ENCODE measurements at regions not wholly inside any gene's neighbourhood (a gene's known extent, or its start where the extent isn't known, plus 50 kb on each side); places are given as distances from the start of the nearest gene placed in this dataset.

- TF ChIP-seq CTCF (conservative IDR thresholded peaks at IDR 0.05; ENCODE audit: low read depth, low read length): no peak
- H3K4me3 ChIP-seq (ENCODE audit: low read length): no peak overlapping the region
- DNase-seq (ENCODE audit: low read depth): no peak
These were observed 119.8 kb downstream of the OAT start for GRCh38 chr10:124298891-124299290.

- TF ChIP-seq CTCF (conservative IDR thresholded peaks at IDR 0.05; ENCODE audit: low read depth, low read length): no peak
- H3K4me3 ChIP-seq (ENCODE audit: low read length): no peak overlapping the region
- DNase-seq (ENCODE audit: low read depth): no peak
These were observed 121.6 kb downstream of the OAT start for GRCh38 chr10:124296813-124297788.

DNA sequence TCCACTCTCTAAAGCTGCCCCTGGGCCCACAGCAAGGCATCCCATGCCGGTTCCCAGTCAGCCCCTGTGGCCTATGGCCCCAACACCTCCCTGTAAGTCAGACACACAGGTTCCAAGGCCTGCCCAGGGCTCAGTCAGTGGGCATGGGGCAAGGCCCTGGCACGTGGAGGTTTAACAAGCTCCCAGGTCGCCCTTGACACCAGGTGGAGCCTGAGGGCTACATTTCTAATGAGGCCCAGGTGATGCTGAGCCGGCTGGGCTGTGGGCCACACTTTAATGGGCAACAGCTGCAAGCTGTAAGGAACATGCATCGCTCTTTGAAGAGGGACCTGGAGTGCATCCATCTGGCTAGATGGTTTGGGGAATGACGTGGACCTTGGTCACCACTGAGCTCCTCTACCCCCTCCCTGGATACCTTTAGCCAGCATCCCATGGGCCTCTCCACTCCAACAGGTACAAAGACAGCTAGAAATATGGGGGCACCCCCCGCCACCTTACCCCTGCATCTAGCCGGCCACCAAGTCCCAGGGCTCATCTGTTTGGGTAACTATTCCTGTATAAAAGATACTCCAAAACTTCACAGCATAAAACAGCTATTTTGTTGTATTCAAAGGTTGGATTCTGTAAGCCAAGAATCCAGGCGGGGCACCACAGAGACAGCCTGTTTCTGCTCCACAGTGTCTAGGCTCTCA is 122.5 kb downstream of the OAT start:
- no peak for TF ChIP-seq CTCF (conservative IDR thresholded peaks at IDR 0.05; ENCODE audit: low read depth, low read length)
- no peak overlapping the region for H3K4me3 ChIP-seq (ENCODE audit: low read length)
- DNase-seq (ENCODE audit: low read depth): no peak

GRCh38 chr10:124294811-124295770 is 123.6 kb downstream of the OAT start:
- TF ChIP-seq CTCF (conservative IDR thresholded peaks at IDR 0.05; ENCODE audit: low read depth, low read length): no peak
- H3K4me3 ChIP-seq (ENCODE audit: low read length): no peak overlapping the region
- DNase-seq (ENCODE audit: low read depth): no peak

- H3K4me3 ChIP-seq (ENCODE audit: low read length): no peak overlapping the region
- TF ChIP-seq CTCF (conservative IDR thresholded peaks at IDR 0.05; ENCODE audit: low read depth, low read length): no peak
These were observed 124.9 kb downstream of the OAT start for GRCh38 chr10:124293616-124294449.

More at GRCh38 chr10:124293616-124294449, 124.9 kb downstream of the OAT start:
- DNase-seq (ENCODE audit: low read depth): no peak

Data from retinal pigment epithelial cell (primary cell).